ENCODE measurements at regions not wholly inside any gene's neighbourhood (a gene's known extent, or its start where the extent isn't known, plus 50 kb on each side); places are given as distances from the start of the nearest gene placed in this dataset.

- TF ChIP-seq CTCF (IDR thresholded peaks at IDR 0.05; ENCODE audit: insufficient read depth, low read length, missing control alignments): no peak
- ChIA-PET POLR2A (no interaction called here), CTCF (interaction anchor here (0.6 kb wide), 1 partner anchor 17 kb away, joined by 3 read pairs; no protein-coding TSS in a partner anchor)
- DNase-seq (ENCODE audit: low read depth, low spot score): no peak
- no peak overlapping the region for H3K4me3 ChIP-seq (ENCODE audit: low read depth, low read length)
Observed at GRCh38 chr2:10193276-10193795, 70.8 kb downstream of the RRM2 start.

DNA sequence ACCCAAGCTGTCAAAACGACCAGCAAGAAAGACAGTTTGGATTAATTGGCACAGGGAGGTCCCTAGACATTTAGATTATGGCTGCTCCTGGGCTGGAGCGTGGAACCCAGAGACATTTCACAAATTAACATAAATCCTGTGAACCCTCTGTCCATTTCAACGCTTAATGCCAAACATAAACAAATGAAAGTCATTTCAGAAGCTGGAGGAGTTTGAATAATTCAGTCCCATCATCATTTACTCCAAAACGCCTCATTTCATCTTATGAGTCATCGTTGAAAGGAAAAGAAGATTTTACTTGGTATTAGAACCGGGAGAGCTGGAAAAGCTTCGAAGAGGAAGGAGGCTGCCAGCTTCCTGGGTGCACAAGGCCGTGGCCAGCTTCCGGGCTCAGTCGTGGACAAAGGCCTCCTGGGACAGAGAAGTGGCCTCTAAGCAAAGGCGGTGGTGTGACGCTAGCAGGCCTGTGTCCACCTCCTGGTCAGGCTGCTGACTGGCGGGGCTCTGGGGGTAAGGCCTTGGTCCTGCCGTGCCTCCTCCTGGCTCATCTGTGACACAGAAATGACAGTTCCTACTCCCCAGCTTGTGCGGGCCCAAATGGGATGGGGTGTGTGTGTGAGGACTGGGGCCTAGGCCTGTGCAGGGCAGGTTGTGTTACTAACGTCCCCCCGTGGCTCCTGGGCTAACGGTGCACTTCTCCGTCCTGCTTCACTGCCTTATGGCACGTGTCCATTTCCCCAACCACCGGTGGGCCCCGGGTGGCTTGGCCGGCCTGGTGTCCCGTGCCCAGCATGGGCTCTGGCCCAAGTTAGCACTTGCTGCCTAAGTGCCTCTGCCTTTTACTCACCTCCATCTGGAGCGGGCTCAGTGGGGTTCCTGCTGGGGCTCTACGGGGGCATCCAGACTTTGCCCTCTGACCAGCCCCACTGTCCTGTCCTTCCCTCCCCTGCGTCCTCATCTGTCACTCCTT lies 71.6 kb downstream of the RRM2 start:
- no peak overlapping the region for H3K4me3 ChIP-seq (ENCODE audit: low read depth, low read length)
- DNase-seq (ENCODE audit: low read depth, low spot score): no peak
- TF ChIP-seq CTCF (IDR thresholded peaks at IDR 0.05; ENCODE audit: insufficient read depth, low read length, missing control alignments): no peak
- POLR2A ChIA-PET: no interaction called here
- CTCF ChIA-PET: interaction anchor here (1.0 kb wide), 1 partner anchor 214 kb away, joined by 3 read pairs; no protein-coding TSS in a partner anchor

DNA sequence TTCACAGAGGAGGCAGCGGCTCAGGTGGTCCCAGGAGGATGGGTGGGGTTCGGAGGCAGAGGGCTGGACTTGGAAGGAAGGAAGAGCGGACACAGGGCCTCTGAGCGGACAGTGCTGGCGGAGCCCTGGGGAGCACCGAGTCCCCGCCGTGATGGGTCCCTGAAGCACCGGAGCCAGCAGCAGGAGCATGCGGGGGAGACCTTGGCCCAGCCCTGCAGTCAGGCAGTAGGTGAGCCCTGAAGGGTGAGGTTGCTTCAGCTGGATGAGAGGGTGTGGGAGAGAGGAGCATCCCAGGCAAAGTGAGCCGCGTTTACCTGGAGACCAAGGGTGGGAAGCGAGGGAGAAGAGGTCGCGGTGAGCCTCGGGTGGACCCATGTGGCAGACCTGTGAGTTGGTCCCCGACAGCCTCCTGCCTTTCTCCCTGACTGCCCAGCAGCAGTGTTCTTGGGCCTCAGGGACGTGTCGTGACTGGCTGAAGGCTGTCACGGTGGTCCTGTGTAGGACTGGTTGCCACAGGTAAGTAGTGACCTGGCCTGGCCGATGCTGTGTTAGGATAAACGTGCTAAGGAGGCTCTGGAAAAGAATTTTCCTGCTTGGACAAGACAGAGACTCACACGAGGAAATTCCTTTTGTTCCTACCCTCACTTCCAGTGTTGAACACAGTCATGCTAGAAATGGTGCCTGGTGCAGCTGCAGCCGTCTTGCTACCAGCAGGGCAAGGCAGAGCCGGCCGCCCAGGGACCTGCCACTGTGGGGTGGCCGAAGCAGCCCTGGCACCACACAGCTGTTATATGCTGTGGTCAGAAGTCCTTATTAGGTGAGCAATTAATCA lies 73.0 kb downstream of the RRM2 start:
- POLR2A ChIA-PET: no interaction called here
- CTCF ChIA-PET: no interaction called here
- no peak for TF ChIP-seq CTCF (IDR thresholded peaks at IDR 0.05; ENCODE audit: insufficient read depth, low read length, missing control alignments)
- no peak for DNase-seq (ENCODE audit: low read depth, low spot score)
- H3K4me3 ChIP-seq (ENCODE audit: low read depth, low read length): no peak overlapping the region

- ChIA-PET POLR2A (no interaction called here), CTCF (no interaction called here)
- DNase-seq (ENCODE audit: low read depth, low spot score): no peak
- no peak overlapping the region for H3K4me3 ChIP-seq (ENCODE audit: low read depth, low read length)
- no peak for TF ChIP-seq CTCF (IDR thresholded peaks at IDR 0.05; ENCODE audit: insufficient read depth, low read length, missing control alignments)
Observed at GRCh38 chr2:10196110-10196892, 73.8 kb downstream of the RRM2 start.

DNA sequence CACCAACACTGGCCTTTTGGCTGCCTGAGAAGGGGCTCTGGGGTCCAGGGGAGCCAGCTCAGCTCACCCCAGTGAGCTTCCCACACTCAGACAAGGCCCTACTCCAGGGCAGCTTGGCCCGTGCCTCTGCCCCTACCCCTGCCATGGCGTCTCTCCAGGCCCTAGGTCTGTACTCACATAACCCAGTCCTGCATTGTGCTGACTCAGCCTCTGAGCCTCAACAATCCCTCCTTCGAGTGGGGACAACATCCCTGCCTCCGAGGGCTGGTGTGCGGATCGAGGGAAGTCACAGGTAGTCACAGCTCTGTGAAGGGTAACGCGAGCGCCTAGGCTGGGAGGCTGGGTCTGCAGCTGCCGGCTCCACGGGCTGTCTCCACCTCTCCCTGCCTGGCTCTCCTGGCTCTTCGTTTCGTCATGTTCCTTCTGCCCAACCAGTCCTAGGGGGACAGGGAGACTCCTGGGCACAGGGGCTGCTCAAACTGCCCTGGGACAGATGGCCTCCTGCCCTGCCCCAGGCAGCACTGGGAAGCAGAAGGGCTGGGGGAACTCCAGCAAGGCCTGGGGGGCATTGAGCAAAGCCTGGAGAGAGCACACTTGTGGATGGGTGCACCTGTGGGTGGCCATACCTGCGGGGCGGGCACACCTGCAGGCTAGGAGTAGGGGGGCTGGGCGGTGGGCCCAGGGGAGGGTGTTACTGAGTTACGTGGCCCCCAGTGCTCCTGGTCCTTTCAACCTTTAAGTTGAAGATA lies 74.6 kb downstream of the RRM2 start:
- POLR2A ChIA-PET: no interaction called here
- DNase-seq (ENCODE audit: low read depth, low spot score): no peak
- no peak overlapping the region for H3K4me3 ChIP-seq (ENCODE audit: low read depth, low read length)
- TF ChIP-seq CTCF (IDR thresholded peaks at IDR 0.05; ENCODE audit: insufficient read depth, low read length, missing control alignments): no peak
- CTCF ChIA-PET: no interaction called here
